ENCODE measurements at regions not wholly inside any gene's neighbourhood (a gene's known extent, or its start where the extent isn't known, plus 50 kb on each side); places are given as distances from the start of the nearest gene placed in this dataset.

DNA sequence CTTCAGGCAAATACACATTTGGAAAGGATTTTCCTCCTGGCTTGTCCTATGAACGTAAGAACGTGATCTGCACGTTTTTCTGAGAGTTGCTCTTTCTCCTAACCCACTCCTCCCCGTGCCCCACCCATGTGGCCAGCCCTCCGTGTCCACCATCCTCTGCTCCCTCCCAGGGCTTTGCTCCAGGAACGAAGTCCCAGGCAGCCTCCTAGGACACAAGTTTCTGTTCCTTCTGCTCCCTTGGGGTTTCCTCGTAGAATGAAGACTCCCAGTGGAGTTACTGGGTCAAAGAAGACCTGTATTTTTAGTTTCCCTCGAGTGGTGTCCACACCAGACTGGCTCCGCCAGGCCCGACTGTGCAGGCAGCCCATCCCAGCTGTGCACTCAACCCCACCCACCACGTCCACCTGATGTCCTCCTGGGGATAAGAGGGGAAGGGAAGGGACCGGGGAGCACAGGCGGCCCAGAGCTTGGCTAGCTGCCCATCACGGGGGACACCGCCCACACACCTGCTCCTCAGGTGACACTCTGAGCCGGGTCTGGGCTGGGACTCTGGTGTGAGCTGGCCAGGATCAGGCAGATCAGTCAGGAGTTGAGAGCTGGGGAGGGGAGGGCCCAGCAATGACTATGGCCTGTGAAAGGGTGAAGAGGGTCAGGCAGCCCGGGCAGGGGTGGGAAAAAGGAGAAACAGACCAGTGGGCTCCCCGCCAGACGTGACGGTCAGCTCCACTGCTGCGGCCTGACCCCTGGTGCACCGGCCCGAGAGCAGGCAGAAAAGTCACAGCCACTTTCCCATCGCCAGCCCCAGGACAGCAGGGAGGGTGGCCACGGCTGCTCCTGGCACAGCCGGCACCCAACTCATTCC is 54.3 kb upstream of the PPP2R2D start:
- H3K27me3 Mint-ChIP-seq = no peaks in the 10 kb centered on the region
- H3K4me3 Mint-ChIP-seq = no peak overlapping the region
- H3K27ac Mint-ChIP-seq = no peak overlapping the region
- no peaks in the 10 kb centered on the region for H3K36me3 Mint-ChIP-seq (ENCODE audit: low read depth)
- peaks cover 4% of the 10 kb centered on the region for H3K9me3 Mint-ChIP-seq
- no peaks in the 10 kb centered on the region for H3K4me1 Mint-ChIP-seq (ENCODE audit: low read depth)

GRCh38 chr10:131847241-131847783 is 53.5 kb upstream of the PPP2R2D start:
- Mint-ChIP-seq H3K9me3 (peaks cover 4% of the 10 kb centered on the region), H3K4me1 (ENCODE audit: low read depth) (no peaks in the 10 kb centered on the region), H3K4me3 (no peak overlapping the region), H3K27me3 (no peaks in the 10 kb centered on the region), H3K36me3 (ENCODE audit: low read depth) (no peaks in the 10 kb centered on the region), H3K27ac (no peak overlapping the region)

GRCh38 chr10:131848296-131848695 is 52.5 kb upstream of the PPP2R2D start:
- no peaks in the 10 kb centered on the region for H3K4me1 Mint-ChIP-seq (ENCODE audit: low read depth)
- no peak overlapping the region for H3K27ac Mint-ChIP-seq
- H3K9me3 Mint-ChIP-seq = peaks cover 4% of the 10 kb centered on the region
- H3K36me3 Mint-ChIP-seq (ENCODE audit: low read depth) = no peaks in the 10 kb centered on the region
- no peak overlapping the region for H3K4me3 Mint-ChIP-seq
- no peaks in the 10 kb centered on the region for H3K27me3 Mint-ChIP-seq

DNA sequence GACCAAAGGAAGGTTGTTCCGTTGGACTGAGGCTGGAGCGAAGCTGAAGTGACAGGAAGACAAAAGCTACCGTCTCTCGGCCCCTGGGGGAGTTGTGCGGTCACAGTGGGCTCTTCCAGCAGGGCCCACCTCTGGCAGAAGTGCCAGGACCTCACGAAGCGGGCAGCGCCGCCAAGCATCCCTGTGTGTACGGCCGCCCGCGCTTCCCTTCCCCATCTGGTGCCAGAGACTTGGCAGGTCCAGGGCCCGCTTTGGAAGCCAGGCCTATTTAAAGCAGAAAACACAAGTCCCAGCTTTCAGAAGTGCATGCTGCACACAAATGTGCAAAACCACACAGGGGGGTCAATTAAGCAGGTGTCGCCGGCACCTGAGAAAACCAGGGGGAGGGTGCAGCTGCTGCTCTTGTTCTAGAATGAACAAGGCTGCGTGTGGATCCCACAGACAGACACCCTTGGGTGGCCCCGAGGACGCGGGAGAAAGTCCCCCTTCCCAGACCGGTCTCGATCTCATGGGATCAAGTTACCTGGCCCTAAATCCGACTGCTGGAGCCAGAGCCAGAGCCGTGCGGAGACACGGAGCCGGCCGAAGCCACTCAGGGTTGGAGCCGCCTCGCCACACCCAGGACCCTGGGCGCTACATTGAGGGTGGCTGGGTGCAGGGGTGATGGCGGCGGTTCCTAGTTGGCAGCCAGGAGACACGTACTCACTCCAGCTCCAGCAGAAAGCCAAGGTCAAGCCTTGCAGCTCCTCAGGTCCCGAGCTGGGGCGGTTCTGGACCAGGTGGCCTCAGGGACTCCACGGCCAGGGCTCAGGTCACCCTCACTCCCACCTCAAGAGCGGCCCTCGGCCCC is 51.8 kb upstream of the PPP2R2D start:
- Mint-ChIP-seq H3K36me3 (ENCODE audit: low read depth) (no peaks in the 10 kb centered on the region), H3K9me3 (peaks cover 4% of the 10 kb centered on the region), H3K27me3 (no peaks in the 10 kb centered on the region), H3K4me1 (ENCODE audit: low read depth) (no peaks in the 10 kb centered on the region), H3K27ac (no peak overlapping the region), H3K4me3 (no peak overlapping the region)

- no peak overlapping the region for H3K27ac Mint-ChIP-seq
- H3K4me1 Mint-ChIP-seq (ENCODE audit: low read depth) = no peaks in the 10 kb centered on the region
- no peaks in the 10 kb centered on the region for H3K36me3 Mint-ChIP-seq (ENCODE audit: low read depth)
- peaks cover 4% of the 10 kb centered on the region for H3K9me3 Mint-ChIP-seq
- H3K27me3 Mint-ChIP-seq = no peaks in the 10 kb centered on the region
- no peak overlapping the region for H3K4me3 Mint-ChIP-seq
Observed at GRCh38 chr10:131849591-131850382, 51.0 kb upstream of the PPP2R2D start.

DNA sequence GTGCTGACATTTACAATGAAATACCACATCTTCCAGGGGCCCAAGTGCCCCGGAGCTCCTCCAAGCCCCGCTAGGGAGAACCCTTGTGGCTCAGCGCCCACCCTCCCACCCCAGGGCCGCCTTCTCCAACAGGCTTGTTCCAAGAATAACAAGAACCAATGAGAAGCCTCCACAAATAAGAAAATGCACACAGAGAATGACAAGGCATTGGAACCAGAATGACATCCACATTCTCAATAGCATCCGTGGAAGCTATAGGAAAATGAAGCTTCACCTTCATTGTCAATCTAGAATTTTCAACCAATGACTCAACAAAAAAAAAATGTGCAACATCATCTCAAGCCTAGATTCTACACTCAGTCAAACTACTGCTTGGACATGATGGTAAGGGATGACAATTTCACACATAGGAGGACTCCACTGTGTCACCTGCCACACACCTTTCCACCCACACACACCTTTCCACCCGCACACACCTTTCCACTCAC is 50.4 kb upstream of the PPP2R2D start:
- Mint-ChIP-seq H3K36me3 (ENCODE audit: low read depth) (no peaks in the 10 kb centered on the region), H3K9me3 (peaks cover 4% of the 10 kb centered on the region), H3K4me3 (no peak overlapping the region), H3K4me1 (ENCODE audit: low read depth) (no peaks in the 10 kb centered on the region), H3K27ac (no peak overlapping the region), H3K27me3 (no peaks in the 10 kb centered on the region)
